OCI-LY7 (cell line): ENCODE measurements at regions not wholly inside any gene's neighbourhood (a gene's known extent, or its start where the extent isn't known, plus 50 kb on each side); places are given as distances from the start of the nearest gene placed in this dataset.

Experiments
- EZH2phosphoT487 ChIP-seq: fragments of 200-600 bp; sonication (generic); IDR thresholded peaks from 2 replicates; pipeline ENCODE4 v1.6.1; 2018; ENCODE audit warnings: low read depth, borderline replicate concordance, mild to moderate bottlenecking, mixed run types, antibody characterized with exemption, low read length, moderate library complexity, mixed read lengths
- TF ChIP-seq, protein P1 (sequence below): fragments of 200-600 bp; sonication (generic); conservative IDR thresholded peaks from 2 replicates; pipeline ENCODE4 v1.5.1; 2014; ENCODE audit warnings: mild to moderate bottlenecking, antibody characterized with exemption, low read length, moderate library complexity, mixed read lengths

DNA sequence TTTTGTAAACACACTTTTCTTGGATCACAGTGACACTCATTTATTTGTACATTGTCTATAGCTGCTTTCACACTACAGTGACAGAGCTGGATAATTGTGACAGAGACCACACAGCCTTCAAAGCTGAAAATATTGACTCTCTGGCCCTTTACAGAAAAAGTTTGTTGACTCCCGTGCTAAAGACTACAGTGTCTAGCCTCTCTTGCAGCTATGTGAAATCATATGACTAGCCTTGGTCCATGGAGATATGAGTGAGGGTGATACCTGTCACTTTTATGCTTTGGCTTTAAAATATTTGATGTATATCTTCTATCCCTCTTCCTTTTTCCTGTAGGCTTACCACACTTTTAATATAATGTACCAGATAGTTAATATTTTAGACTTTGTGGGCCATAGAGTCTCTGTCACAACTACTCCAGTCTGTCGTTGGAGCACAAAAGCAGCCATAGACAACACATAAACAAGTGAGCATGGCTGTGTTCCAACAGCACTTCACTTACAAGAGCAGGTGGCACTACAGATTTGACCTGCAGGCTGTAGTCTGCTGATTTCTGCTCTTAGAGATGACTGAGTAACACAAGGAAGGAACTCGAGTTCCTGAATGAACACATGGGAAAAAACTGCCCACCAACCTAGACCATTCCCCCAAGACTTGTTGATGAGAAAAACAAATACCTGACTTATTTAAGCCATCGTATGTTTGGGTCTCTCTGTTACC lies 73.5 kb upstream of the ANKRD55 start:
- TF ChIP-seq, protein P1, sequence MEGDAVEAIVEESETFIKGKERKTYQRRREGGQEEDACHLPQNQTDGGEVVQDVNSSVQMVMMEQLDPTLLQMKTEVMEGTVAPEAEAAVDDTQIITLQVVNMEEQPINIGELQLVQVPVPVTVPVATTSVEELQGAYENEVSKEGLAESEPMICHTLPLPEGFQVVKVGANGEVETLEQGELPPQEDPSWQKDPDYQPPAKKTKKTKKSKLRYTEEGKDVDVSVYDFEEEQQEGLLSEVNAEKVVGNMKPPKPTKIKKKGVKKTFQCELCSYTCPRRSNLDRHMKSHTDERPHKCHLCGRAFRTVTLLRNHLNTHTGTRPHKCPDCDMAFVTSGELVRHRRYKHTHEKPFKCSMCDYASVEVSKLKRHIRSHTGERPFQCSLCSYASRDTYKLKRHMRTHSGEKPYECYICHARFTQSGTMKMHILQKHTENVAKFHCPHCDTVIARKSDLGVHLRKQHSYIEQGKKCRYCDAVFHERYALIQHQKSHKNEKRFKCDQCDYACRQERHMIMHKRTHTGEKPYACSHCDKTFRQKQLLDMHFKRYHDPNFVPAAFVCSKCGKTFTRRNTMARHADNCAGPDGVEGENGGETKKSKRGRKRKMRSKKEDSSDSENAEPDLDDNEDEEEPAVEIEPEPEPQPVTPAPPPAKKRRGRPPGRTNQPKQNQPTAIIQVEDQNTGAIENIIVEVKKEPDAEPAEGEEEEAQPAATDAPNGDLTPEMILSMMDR = no peak
- TF ChIP-seq EZH2phosphoT487 = no peak
